ENCODE measurements at regions not wholly inside any gene's neighbourhood (a gene's known extent, or its start where the extent isn't known, plus 50 kb on each side); places are given as distances from the start of the nearest gene placed in this dataset.
"Not testable (repeated sequence)": the region's sequence is repeated elsewhere in the genome, so short reads cannot be mapped to it uniquely, and the experiment has no call there.

- Histone ChIP-seq H3K36me3 (ENCODE audit: insufficient read depth, low read length) (no peaks in the 10 kb centered on the region), H2AFZ (ENCODE audit: low read length) (no peak overlapping the region), H3K9me3 (ENCODE audit: low read depth, low read length) (no peaks in the 10 kb centered on the region), H3K27ac (ENCODE audit: low read depth, low read length) (no peak overlapping the region), H4K20me1 (ENCODE audit: insufficient read depth, low read length) (no peaks in the 10 kb centered on the region), H3K4me3 (ENCODE audit: insufficient read depth, low read length) (no peak overlapping the region), H3K4me2 (ENCODE audit: insufficient read depth, low read length) (no peak overlapping the region), H3K79me2 (ENCODE audit: insufficient read depth, low read length) (no peaks in the 10 kb centered on the region), H3K27me3 (ENCODE audit: insufficient read depth, low read length) (no peaks in the 10 kb centered on the region), H3K4me1 (ENCODE audit: insufficient read depth, low read length) (no peaks in the 10 kb centered on the region)
- DNase-seq (ENCODE audit: insufficient read length, low spot score, missing footprints), result no peak
- peak; percentile 30 for TF ChIP-seq CTCF (IDR thresholded peaks at IDR 0.05; ENCODE audit: extremely low read depth, low read depth, low read length)
Measured at GRCh38 chr13:50745542-50746115, 97.9 kb downstream of the DLEU7 start.

GRCh38 chr13:50747737-50748350, 95.6 kb downstream of the DLEU7 start:
- no peaks in the 10 kb centered on the region for H3K4me1 ChIP-seq (ENCODE audit: insufficient read depth, low read length)
- H3K79me2 ChIP-seq (ENCODE audit: insufficient read depth, low read length), result no peaks in the 10 kb centered on the region
- H3K27ac ChIP-seq (ENCODE audit: low read depth, low read length), result no peak overlapping the region
- H3K27me3 ChIP-seq (ENCODE audit: insufficient read depth, low read length), result no peaks in the 10 kb centered on the region
- no peaks in the 10 kb centered on the region for H3K36me3 ChIP-seq (ENCODE audit: insufficient read depth, low read length)
- H3K4me3 ChIP-seq (ENCODE audit: insufficient read depth, low read length), result no peak overlapping the region
- no peaks in the 10 kb centered on the region for H4K20me1 ChIP-seq (ENCODE audit: insufficient read depth, low read length)
- no peak overlapping the region for H2AFZ ChIP-seq (ENCODE audit: low read length)
- no peak overlapping the region for H3K4me2 ChIP-seq (ENCODE audit: insufficient read depth, low read length)
- TF ChIP-seq CTCF (IDR thresholded peaks at IDR 0.05; ENCODE audit: extremely low read depth, low read depth, low read length), result no peak
- DNase-seq (ENCODE audit: insufficient read length, low spot score, missing footprints), result no peak
- H3K9me3 ChIP-seq (ENCODE audit: low read depth, low read length), result no peaks in the 10 kb centered on the region

- not testable (repeated sequence) for H2AFZ ChIP-seq (ENCODE audit: low read length); H3K4me2 ChIP-seq (ENCODE audit: insufficient read depth, low read length); H3K36me3 ChIP-seq (ENCODE audit: insufficient read depth, low read length); H4K20me1 ChIP-seq (ENCODE audit: insufficient read depth, low read length); H3K4me1 ChIP-seq (ENCODE audit: insufficient read depth, low read length); H3K9me3 ChIP-seq (ENCODE audit: low read depth, low read length); H3K27me3 ChIP-seq (ENCODE audit: insufficient read depth, low read length); H3K79me2 ChIP-seq (ENCODE audit: insufficient read depth, low read length); H3K27ac ChIP-seq (ENCODE audit: low read depth, low read length); H3K4me3 ChIP-seq (ENCODE audit: insufficient read depth, low read length); DNase-seq (ENCODE audit: insufficient read length, low spot score, missing footprints)
Measured at GRCh38 chr13:50753221-50753620, 90.3 kb downstream of the DLEU7 start.

GRCh38 chr13:50755862-50756685, 87.4 kb downstream of the DLEU7 start:
- not testable (repeated sequence) for H3K27ac ChIP-seq (ENCODE audit: low read depth, low read length); H3K27me3 ChIP-seq (ENCODE audit: insufficient read depth, low read length); H3K4me1 ChIP-seq (ENCODE audit: insufficient read depth, low read length); H4K20me1 ChIP-seq (ENCODE audit: insufficient read depth, low read length); DNase-seq (ENCODE audit: insufficient read length, low spot score, missing footprints); H3K36me3 ChIP-seq (ENCODE audit: insufficient read depth, low read length); H3K4me2 ChIP-seq (ENCODE audit: insufficient read depth, low read length); H2AFZ ChIP-seq (ENCODE audit: low read length); H3K4me3 ChIP-seq (ENCODE audit: insufficient read depth, low read length); H3K79me2 ChIP-seq (ENCODE audit: insufficient read depth, low read length); H3K9me3 ChIP-seq (ENCODE audit: low read depth, low read length)

GRCh38 chr13:50757008-50757407, 86.5 kb downstream of the DLEU7 start:
- H3K36me3 ChIP-seq (ENCODE audit: insufficient read depth, low read length), result no peaks in the 10 kb centered on the region
- H3K4me1 ChIP-seq (ENCODE audit: insufficient read depth, low read length), result no peaks in the 10 kb centered on the region
- TF ChIP-seq CTCF (IDR thresholded peaks at IDR 0.05; ENCODE audit: extremely low read depth, low read depth, low read length), result no peak
- DNase-seq (ENCODE audit: insufficient read length, low spot score, missing footprints), result no peak
- H3K9me3 ChIP-seq (ENCODE audit: low read depth, low read length), result peaks cover 4% of the 10 kb centered on the region
- H3K4me3 ChIP-seq (ENCODE audit: insufficient read depth, low read length), result no peak overlapping the region
- H3K27ac ChIP-seq (ENCODE audit: low read depth, low read length), result no peak overlapping the region
- no peaks in the 10 kb centered on the region for H3K79me2 ChIP-seq (ENCODE audit: insufficient read depth, low read length)
- H2AFZ ChIP-seq (ENCODE audit: low read length), result peak overlapping the region; percentile 77
- H3K4me2 ChIP-seq (ENCODE audit: insufficient read depth, low read length), result no peak overlapping the region
- H4K20me1 ChIP-seq (ENCODE audit: insufficient read depth, low read length), result no peaks in the 10 kb centered on the region
- no peaks in the 10 kb centered on the region for H3K27me3 ChIP-seq (ENCODE audit: insufficient read depth, low read length)

Measured in osteoblast (primary cell).